ENCODE measurements at regions not wholly inside any gene's neighbourhood (a gene's known extent, or its start where the extent isn't known, plus 50 kb on each side); places are given as distances from the start of the nearest gene placed in this dataset.

GRCh38 chr15:93327364-93327763, 238.4 kb upstream of the RGMA start:
- Histone ChIP-seq H3K4me2 (ENCODE audit: low read length) (no peak overlapping the region), H3K36me3 (ENCODE audit: control insufficient read depth in 1 of 2, insufficient read depth in 2 of 2, low read length in 2 of 2) (no peaks in the 10 kb centered on the region), H3K4me1 (ENCODE audit: control insufficient read depth in 1 of 2, insufficient read depth in 2 of 2, low read length in 2 of 2) (peaks cover 0 to 2% of the 10 kb centered on the region in 2 experiments; a peak in 2 of 4 replicates), H3K4me3 (replicated peaks in 1 of 2; ENCODE audit: low read depth in 1 of 2, low read length in 2 of 2) (no peak overlapping the region), H4K20me1 (ENCODE audit: insufficient read depth) (no peaks in the 10 kb centered on the region), H3K9ac (ENCODE audit: low read length) (no peak overlapping the region), H3K27me3 (ENCODE audit: insufficient read depth, low read length) (peaks cover 12% of the 10 kb centered on the region), H3K9me2 (ENCODE audit: insufficient read depth) (no peaks in the 10 kb centered on the region), H3K27ac (ENCODE audit: low read depth, low read length) (no peak overlapping the region), H3K9me3 (ENCODE audit: control insufficient read depth in 1 of 2, insufficient read depth in 1 of 2, low read depth in 1 of 2, low read length in 2 of 2) (no peaks in the 10 kb centered on the region), H3K79me2 (ENCODE audit: insufficient read depth, low read length) (no peaks in the 10 kb centered on the region), H2AFZ (ENCODE audit: low read depth, low read length, poor library complexity, severe bottlenecking) (no peak overlapping the region)
- BruUV-seq (replicated peaks) = no TSS peak
- RAD21 ChIA-PET (ENCODE audit: low non-redundant PET in 1 of 2, low total read pairs in 2 of 2, uncharacterized antibody in 2 of 2, unreplicated experiment in 2 of 2) = no interaction called here
- POLR2A ChIA-PET = no interaction called here
- intact Hi-C loops (cut with micrococcal nuclease) = no loop called here
- CTCF ChIA-PET = no interaction called here
- TF ChIP-seq SIN3A (IDR thresholded peaks at IDR 0.05; ENCODE audit: low read depth) = no peak
- TF ChIP-seq YY1 (IDR thresholded peaks at IDR 0.05; ENCODE audit: extremely low read depth, insufficient replicate concordance, low read depth, low read length) = no peak
- no peak for TF ChIP-seq POLR2A (IDR thresholded peaks at IDR 0.05; ENCODE audit: borderline replicate concordance, extremely low read depth, insufficient read depth, insufficient read length)
- TF ChIP-seq EZH2phosphoT487 (IDR thresholded peaks at IDR 0.05; ENCODE audit: borderline replicate concordance) = no peak
- no peak for TF ChIP-seq POLR2AphosphoS5 (IDR thresholded peaks at IDR 0.05; ENCODE audit: low read depth, low read length)
- no peak for TF ChIP-seq ZFX (IDR thresholded peaks at IDR 0.05)
- TF ChIP-seq RAD21 (IDR thresholded peaks at IDR 0.05; ENCODE audit: low read depth) = no peak
- TF ChIP-seq, protein P1, sequence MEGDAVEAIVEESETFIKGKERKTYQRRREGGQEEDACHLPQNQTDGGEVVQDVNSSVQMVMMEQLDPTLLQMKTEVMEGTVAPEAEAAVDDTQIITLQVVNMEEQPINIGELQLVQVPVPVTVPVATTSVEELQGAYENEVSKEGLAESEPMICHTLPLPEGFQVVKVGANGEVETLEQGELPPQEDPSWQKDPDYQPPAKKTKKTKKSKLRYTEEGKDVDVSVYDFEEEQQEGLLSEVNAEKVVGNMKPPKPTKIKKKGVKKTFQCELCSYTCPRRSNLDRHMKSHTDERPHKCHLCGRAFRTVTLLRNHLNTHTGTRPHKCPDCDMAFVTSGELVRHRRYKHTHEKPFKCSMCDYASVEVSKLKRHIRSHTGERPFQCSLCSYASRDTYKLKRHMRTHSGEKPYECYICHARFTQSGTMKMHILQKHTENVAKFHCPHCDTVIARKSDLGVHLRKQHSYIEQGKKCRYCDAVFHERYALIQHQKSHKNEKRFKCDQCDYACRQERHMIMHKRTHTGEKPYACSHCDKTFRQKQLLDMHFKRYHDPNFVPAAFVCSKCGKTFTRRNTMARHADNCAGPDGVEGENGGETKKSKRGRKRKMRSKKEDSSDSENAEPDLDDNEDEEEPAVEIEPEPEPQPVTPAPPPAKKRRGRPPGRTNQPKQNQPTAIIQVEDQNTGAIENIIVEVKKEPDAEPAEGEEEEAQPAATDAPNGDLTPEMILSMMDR (IDR thresholded peaks at IDR 0.05 in 2 of 3, conservative IDR thresholded peaks at IDR 0.05 in 1 of 3; ENCODE audit: borderline replicate concordance in 1 of 3, insufficient read depth in 1 of 3, low read depth in 2 of 3, low read length in 2 of 3) = no peak
- no peak for TF ChIP-seq ZNF274 (IDR thresholded peaks at IDR 0.05; ENCODE audit: low read depth, low read length)
- TF ChIP-seq, protein P2, sequence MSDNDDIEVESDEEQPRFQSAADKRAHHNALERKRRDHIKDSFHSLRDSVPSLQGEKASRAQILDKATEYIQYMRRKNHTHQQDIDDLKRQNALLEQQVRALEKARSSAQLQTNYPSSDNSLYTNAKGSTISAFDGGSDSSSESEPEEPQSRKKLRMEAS (IDR thresholded peaks at IDR 0.05) = no peak
- TF ChIP-seq JUND (IDR thresholded peaks at IDR 0.05) = no peak
- no peak for TF ChIP-seq SP1 (IDR thresholded peaks at IDR 0.05; ENCODE audit: low read depth)
- ATAC-seq (no peak), DNase-seq (ENCODE audit: low read depth, low spot score) (no peak)
